ENCODE measurements at regions not wholly inside any gene's neighbourhood (a gene's known extent, or its start where the extent isn't known, plus 50 kb on each side); places are given as distances from the start of the nearest gene placed in this dataset.

- TF ChIP-seq, protein P1, sequence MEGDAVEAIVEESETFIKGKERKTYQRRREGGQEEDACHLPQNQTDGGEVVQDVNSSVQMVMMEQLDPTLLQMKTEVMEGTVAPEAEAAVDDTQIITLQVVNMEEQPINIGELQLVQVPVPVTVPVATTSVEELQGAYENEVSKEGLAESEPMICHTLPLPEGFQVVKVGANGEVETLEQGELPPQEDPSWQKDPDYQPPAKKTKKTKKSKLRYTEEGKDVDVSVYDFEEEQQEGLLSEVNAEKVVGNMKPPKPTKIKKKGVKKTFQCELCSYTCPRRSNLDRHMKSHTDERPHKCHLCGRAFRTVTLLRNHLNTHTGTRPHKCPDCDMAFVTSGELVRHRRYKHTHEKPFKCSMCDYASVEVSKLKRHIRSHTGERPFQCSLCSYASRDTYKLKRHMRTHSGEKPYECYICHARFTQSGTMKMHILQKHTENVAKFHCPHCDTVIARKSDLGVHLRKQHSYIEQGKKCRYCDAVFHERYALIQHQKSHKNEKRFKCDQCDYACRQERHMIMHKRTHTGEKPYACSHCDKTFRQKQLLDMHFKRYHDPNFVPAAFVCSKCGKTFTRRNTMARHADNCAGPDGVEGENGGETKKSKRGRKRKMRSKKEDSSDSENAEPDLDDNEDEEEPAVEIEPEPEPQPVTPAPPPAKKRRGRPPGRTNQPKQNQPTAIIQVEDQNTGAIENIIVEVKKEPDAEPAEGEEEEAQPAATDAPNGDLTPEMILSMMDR (conservative IDR thresholded peaks at IDR 0.05; ENCODE audit: low read depth, low read length), result no peak
- no peak for DNase-seq (ENCODE audit: low read depth)
Observed at GRCh38 chr16:7074715-7075114, 257.9 kb upstream of the RBFOX1 start.

GRCh38 chr16:7057458-7057857, 275.2 kb upstream of the RBFOX1 start:
- H3K4me3 ChIP-seq (ENCODE audit: low read depth, low read length), result no peak overlapping the region
- TF ChIP-seq, protein P1 (conservative IDR thresholded peaks at IDR 0.05; ENCODE audit: low read depth, low read length), result no peak
- no peak for DNase-seq (ENCODE audit: low read depth)

More at GRCh38 chr16:7074715-7075114, 257.9 kb upstream of the RBFOX1 start:
- no peak overlapping the region for H3K4me3 ChIP-seq (ENCODE audit: low read depth, low read length)

GRCh38 chr16:7055443-7055842, 277.2 kb upstream of the RBFOX1 start:
- no peak overlapping the region for H3K4me3 ChIP-seq (ENCODE audit: low read depth, low read length)
- no peak for DNase-seq (ENCODE audit: low read depth)
- TF ChIP-seq, protein P1 (conservative IDR thresholded peaks at IDR 0.05; ENCODE audit: low read depth, low read length), result no peak

DNA sequence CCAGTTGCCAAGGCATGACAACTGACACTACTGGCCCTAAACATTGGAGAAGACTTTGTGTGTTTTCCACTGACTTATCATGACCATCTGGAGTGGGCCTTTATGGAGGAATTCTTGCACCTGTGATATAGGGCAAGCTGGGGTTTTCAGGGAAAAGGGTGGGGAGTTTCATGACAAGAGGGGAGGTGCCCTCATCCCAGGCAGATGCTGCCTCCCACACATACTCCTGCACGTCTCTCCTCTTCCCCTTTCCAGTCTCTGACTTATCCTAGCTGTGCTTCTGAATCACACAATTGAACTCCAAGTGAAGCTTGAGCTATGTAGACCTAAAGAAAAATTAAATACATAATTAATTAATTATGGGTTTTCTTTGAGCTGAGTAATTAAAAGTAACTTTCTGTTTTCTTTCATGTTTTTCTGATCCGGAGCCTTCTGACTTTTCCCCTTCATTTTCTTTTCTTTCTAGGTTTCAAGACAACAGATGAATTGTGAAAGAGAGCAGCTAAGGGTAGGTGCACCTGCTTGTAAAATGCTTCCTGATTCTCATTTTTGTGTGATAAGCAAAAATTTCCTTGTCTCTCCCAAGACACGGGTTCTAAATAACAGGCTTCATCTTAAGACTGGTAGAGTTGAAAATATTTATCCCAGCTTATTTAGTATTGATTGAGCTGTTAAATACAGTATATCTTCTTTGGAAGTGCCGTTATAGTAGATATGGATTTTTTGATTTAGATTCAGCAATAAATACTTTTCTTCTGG, 280.9 kb upstream of the RBFOX1 start:
- H3K4me3 ChIP-seq (ENCODE audit: low read depth, low read length), result no peak overlapping the region
- DNase-seq (ENCODE audit: low read depth), result no peak
- TF ChIP-seq, protein P1 (conservative IDR thresholded peaks at IDR 0.05; ENCODE audit: low read depth, low read length), result no peak

GRCh38 chr16:7044331-7044730, 288.3 kb upstream of the RBFOX1 start:
- no peak overlapping the region for H3K4me3 ChIP-seq (ENCODE audit: low read depth, low read length)
- TF ChIP-seq, protein P1 (conservative IDR thresholded peaks at IDR 0.05; ENCODE audit: low read depth, low read length), result no peak
- DNase-seq (ENCODE audit: low read depth), result no peak

DNA sequence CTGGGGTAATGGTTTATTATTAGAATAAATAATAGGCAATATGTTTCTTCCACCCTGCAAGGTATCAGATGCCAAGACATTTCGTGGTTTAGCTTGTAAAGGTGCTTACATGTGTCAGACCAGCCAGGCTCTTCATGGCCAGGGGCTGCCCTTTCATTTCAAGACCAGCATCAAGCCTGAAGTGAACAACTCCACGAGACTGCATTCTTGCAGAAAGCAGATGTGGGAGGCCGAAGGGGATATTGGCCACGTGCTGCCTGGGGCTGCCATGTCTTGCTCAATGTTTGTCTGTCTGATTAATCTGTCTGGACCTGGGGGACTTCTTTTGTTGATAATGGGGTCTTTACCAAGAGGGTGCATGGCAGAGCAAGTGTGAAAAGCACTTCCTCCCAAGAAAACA, 294.2 kb upstream of the RBFOX1 start:
- TF ChIP-seq, protein P1 (conservative IDR thresholded peaks at IDR 0.05; ENCODE audit: low read depth, low read length), result no peak
- DNase-seq (ENCODE audit: low read depth), result no peak
- no peak overlapping the region for H3K4me3 ChIP-seq (ENCODE audit: low read depth, low read length)

DNA sequence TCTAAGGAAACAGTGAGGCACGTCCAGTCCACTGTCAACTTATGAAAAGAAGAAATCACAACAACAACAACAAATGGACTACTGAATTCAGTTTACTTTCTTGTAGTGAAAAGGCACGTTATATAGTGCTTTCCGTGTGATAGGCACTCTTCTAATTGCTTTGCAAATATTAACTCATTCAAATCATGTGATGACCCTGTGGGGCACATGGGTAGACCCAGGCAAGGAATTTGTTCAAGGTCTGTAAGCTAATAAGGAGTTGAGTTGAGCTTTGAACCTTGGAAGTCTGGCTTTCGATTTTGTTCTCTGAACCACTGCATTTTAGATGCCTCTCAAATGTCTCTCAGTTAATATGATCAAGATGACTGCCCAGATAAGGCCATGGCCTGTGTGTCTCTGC, 295.1 kb upstream of the RBFOX1 start:
- H3K4me3 ChIP-seq (ENCODE audit: low read depth, low read length), result no peak overlapping the region
- TF ChIP-seq, protein P1 (conservative IDR thresholded peaks at IDR 0.05; ENCODE audit: low read depth, low read length), result no peak
- no peak for DNase-seq (ENCODE audit: low read depth)
